AML-193 (cell line): ENCODE measurements at regions not wholly inside any gene's neighbourhood (a gene's known extent, or its start where the extent isn't known, plus 50 kb on each side); places are given as distances from the start of the nearest gene placed in this dataset.

Experiments used
- DNase-seq, 2 experiments: peaks; one replicate each; lab custom pipeline; 2025; lab: John Stamatoyannopoulos, UW

- no peak for DNase-seq
Measured at GRCh38 chr5:133829786-133830185, 138.6 kb downstream of the C5orf15 start.

GRCh38 chr5:133828722-133829121 lies 139.7 kb downstream of the C5orf15 start:
- DNase-seq, result no peak

GRCh38 chr5:133827830-133828229 lies 140.6 kb downstream of the C5orf15 start:
- DNase-seq, result no peak

DNA sequence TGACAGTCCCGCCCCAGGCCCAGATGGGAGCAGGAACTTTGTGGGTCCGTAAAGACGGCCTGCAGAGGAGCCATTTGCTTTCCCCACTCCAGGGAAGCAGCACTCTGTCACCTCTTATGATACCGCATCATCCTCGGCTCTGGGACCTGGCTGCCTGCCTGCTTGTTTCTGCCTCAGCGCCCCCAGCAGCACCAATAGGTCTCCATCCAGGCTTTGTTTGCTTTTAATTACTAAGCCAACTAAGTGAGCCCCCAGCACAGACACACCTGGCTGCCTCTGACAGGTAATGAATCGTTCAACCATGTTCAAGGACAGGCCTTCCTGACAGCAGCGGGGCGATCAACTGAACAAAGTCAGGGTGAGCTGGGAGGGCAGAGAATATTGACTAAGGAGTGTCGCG lies 141.4 kb downstream of the C5orf15 start:
- DNase-seq, result no peak

- DNase-seq, result no peak
Measured at GRCh38 chr5:133825631-133826289, 142.7 kb downstream of the C5orf15 start.

GRCh38 chr5:133824661-133825254 lies 143.7 kb downstream of the C5orf15 start:
- no peak for DNase-seq

GRCh38 chr5:133821889-133822288 lies 146.5 kb downstream of the C5orf15 start:
- DNase-seq, result no peak

DNA sequence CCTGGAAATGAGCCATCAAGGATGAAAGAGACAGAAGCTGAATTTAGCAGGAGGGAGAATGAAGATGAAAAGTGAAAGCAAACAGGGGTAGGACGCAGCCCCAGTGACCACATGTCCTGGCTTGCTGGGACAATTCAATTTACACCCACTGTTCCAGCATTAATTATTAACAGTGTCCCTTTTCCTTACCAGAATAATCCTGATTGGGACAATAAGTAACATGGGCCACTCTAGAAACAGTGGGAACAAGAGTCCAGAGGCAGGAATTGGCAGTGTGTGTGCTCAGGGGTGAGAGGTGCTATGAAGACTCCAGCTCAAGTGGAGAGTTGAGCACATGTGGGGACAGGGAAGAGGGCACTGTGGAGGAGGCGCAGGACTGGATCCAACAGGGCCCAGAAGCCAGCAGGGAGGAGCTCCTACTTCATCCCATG lies 147.1 kb downstream of the C5orf15 start:
- DNase-seq, result no peak

- DNase-seq, result no peak
Measured at GRCh38 chr5:133820507-133820906, 147.9 kb downstream of the C5orf15 start.

GRCh38 chr5:133819977-133820471 lies 148.4 kb downstream of the C5orf15 start:
- no peak for DNase-seq

- DNase-seq, result no peak
Measured at GRCh38 chr5:133818869-133819600, 149.4 kb downstream of the C5orf15 start.

GRCh38 chr5:133818031-133818431 lies 150.4 kb downstream of the C5orf15 start:
- no peak for DNase-seq

GRCh38 chr5:133817456-133817855 lies 151.0 kb downstream of the C5orf15 start:
- DNase-seq, result no peak

DNA sequence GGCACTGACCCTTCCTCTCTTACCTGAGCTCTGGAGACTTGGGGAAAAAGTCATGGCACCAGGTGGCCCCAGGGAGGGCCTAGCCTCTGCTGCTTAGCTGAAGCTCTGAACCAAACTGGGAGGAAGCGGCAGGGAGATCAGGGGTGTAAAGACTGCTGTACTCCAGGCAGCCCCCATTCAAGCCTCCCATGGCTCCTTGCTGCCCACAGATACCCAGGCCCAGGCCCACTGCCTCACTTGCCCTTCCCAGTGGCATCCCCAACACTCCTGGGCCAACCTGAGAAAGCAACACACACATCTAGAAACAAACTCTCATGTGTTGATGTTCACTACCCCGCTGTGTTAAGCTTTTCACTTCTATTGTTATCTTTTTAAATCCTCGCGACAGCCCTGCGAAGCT lies 151.6 kb downstream of the C5orf15 start:
- DNase-seq, result no peak

DNA sequence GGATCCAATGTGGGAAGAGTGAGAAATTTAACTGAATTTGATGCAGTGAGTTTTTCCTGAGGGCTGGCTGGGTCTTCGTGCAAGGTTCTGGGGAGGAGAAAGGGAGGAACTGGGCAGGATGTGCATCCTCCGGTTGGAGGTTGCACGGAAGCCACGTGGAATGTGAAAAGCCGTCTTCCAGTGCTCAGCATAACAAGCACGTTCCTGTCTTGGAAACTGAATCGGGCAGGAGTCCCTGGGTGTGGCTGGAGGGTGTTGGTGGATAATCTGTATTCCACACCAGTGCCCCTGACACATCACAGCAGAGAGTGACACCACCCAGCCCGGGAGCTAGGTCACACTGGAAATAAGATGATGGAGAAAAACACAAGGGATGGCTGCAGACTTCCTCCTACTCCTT lies 154.3 kb downstream of the C5orf15 start:
- DNase-seq, result no peak

- no peak for DNase-seq
Measured at GRCh38 chr5:133811168-133811567, 157.3 kb downstream of the C5orf15 start.

- DNase-seq, result no peak
Measured at GRCh38 chr5:133809801-133810200, 158.6 kb downstream of the C5orf15 start.

- DNase-seq, result no peak
Measured at GRCh38 chr5:133807348-133807747, 161.1 kb downstream of the C5orf15 start.

- DNase-seq, result no peak
Measured at GRCh38 chr5:133806847-133807246, 161.6 kb downstream of the C5orf15 start.

- DNase-seq, result no peak
Measured at GRCh38 chr5:133801955-133802751, 166.3 kb downstream of the C5orf15 start.

DNA sequence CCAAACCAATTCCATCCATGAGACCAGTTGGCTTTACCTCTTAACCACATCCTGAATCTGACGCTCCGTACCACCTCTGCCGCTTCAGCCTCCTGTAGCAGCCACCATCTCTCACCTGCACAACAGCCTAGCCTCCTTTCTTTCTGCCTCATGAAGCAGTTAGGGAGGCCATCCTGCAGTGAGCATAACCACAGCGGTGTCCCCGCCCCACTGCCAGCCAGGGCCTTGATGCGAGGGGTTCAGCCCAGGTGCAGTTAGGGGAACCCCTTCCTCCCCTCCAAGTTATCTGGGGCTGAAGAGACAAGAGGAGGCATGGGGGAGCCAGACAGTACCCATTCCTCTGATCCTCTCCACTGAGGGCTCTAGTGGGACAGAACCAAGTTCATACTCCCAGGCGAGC lies 167.0 kb downstream of the C5orf15 start:
- no peak for DNase-seq

- DNase-seq, result no peak
Measured at GRCh38 chr5:133799571-133800237, 168.7 kb downstream of the C5orf15 start.
